A549 (cell line): ENCODE measurements at regions not wholly inside any gene's neighbourhood (a gene's known extent, or its start where the extent isn't known, plus 50 kb on each side); places are given as distances from the start of the nearest gene placed in this dataset.

Experiments used
- BHLHE40 ChIP-seq: IDR thresholded peaks from 2 replicates; pipeline ENCODE4 v1.6.1; 2012; ENCODE audit warnings: low read depth, low read length, inconsistent platforms
- CEBPB ChIP-seq, 2 experiments: fragments of >200 bp in 1 of 2; sonication (Bioruptor Twin) in 1 of 2; formaldehyde crosslinking in 1 of 2; IDR thresholded peaks; 2 replicates each; pipeline ENCODE4 v1.6.1; 2012 to 2016
- JUN ChIP-seq, 2 experiments: fragments of >200 bp; sonication (Bioruptor Twin); formaldehyde crosslinking; IDR thresholded peaks; 2 replicates in 1 of 2; 3 replicates in 1 of 2; pipeline ENCODE4 v1.6.1; 2016 to 2017
- JUNB ChIP-seq: fragments of >200 bp; sonication (Bioruptor Twin); formaldehyde crosslinking; IDR thresholded peaks from 2 replicates; pipeline ENCODE4 v1.6.1; 2016
- POLR2A ChIP-seq: IDR thresholded peaks from 2 replicates; pipeline ENCODE4 v1.6.1; 2012; ENCODE audit warnings: mild to moderate bottlenecking, low read length
- RARB ChIP-seq: fragments of 250-450 bp; sonication (Bioruptor Pico); IDR thresholded peaks from 2 replicates; pipeline ENCODE4 v1.8.0; 2021; ENCODE audit warnings: mild to moderate bottlenecking, moderate library complexity
- RNF2 ChIP-seq: fragments of 200-600 bp; sonication (generic); IDR thresholded peaks from 2 replicates; pipeline ENCODE4 v1.6.1; 2016; ENCODE audit warnings: low read depth, mild to moderate bottlenecking, antibody characterized with exemption, moderate library complexity, borderline replicate concordance
- TF ChIP-seq, protein P1 (sequence below): fragments of 450-650 bp; IDR thresholded peaks from 2 replicates; pipeline ENCODE4 v1.6.1; 2014; ENCODE audit warnings: antibody characterized with exemption
- TF ChIP-seq, protein P2 (sequence below): fragments of >200 bp; sonication (Bioruptor Twin); formaldehyde crosslinking; IDR thresholded peaks from 3 replicates; pipeline ENCODE4 v1.5.1; 2016
- TF ChIP-seq, protein P3 (sequence below): fragments of 250-450 bp; sonication (Bioruptor Pico); IDR thresholded peaks from 2 replicates; pipeline ENCODE4 v1.5.0; 2021; ENCODE audit warnings: mild to moderate bottlenecking, moderate library complexity, borderline replicate concordance

DNA sequence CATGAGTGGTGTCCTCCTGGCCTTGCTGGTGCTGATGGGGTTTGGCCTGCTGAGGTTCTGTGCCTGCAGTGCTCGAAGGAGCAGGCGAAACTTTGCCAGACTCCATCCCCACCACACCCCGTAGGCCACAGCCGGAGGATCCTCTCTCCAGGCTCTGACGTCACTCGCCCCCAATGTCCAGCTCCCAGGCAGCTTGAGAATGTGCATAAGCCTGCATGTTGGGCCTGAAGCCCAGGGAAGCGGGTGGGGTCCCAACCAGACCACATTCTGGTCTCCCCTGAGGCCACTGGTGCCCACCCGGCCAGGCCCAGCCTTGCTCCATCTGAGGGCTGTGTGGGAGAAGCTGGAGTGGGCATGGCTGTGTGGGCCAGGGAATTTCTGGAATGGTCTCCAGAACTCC lies 109.8 kb downstream of the ASB7 start:
- TF ChIP-seq RNF2 (no peak), POLR2A (no peak), CEBPB (IDR thresholded peaks at IDR 0.05) (no peak), JUN (IDR thresholded peaks at IDR 0.05) (no peak), JUNB (no peak), BHLHE40 (no peak), RARB (CRISPR knock-in tag) (no peak)
- TF ChIP-seq, protein P1, sequence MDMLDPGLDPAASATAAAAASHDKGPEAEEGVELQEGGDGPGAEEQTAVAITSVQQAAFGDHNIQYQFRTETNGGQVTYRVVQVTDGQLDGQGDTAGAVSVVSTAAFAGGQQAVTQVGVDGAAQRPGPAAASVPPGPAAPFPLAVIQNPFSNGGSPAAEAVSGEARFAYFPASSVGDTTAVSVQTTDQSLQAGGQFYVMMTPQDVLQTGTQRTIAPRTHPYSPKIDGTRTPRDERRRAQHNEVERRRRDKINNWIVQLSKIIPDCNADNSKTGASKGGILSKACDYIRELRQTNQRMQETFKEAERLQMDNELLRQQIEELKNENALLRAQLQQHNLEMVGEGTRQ = no peak
- TF ChIP-seq, protein P2, sequence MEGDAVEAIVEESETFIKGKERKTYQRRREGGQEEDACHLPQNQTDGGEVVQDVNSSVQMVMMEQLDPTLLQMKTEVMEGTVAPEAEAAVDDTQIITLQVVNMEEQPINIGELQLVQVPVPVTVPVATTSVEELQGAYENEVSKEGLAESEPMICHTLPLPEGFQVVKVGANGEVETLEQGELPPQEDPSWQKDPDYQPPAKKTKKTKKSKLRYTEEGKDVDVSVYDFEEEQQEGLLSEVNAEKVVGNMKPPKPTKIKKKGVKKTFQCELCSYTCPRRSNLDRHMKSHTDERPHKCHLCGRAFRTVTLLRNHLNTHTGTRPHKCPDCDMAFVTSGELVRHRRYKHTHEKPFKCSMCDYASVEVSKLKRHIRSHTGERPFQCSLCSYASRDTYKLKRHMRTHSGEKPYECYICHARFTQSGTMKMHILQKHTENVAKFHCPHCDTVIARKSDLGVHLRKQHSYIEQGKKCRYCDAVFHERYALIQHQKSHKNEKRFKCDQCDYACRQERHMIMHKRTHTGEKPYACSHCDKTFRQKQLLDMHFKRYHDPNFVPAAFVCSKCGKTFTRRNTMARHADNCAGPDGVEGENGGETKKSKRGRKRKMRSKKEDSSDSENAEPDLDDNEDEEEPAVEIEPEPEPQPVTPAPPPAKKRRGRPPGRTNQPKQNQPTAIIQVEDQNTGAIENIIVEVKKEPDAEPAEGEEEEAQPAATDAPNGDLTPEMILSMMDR = no peak
- TF ChIP-seq, protein P3, sequence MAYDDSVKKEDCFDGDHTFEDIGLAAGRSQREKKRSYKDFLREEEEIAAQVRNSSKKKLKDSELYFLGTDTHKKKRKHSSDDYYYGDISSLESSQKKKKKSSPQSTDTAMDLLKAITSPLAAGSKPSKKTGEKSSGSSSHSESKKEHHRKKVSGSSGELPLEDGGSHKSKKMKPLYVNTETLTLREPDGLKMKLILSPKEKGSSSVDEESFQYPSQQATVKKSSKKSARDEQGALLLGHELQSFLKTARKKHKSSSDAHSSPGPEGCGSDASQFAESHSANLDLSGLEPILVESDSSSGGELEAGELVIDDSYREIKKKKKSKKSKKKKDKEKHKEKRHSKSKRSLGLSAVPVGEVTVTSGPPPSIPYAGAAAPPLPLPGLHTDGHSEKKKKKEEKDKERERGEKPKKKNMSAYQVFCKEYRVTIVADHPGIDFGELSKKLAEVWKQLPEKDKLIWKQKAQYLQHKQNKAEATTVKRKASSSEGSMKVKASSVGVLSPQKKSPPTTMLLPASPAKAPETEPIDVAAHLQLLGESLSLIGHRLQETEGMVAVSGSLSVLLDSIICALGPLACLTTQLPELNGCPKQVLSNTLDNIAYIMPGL (CRISPR knock-in tag) = no peak
